Smooth muscle cell (in vitro differentiated cells): ENCODE measurements at regions not wholly inside any gene's neighbourhood (a gene's known extent, or its start where the extent isn't known, plus 50 kb on each side); places are given as distances from the start of the nearest gene placed in this dataset.

ENCODE experiments used
- DNase-seq: peaks from one replicate; lab custom pipeline; 2025; ENCODE audit not compliant: unreplicated experiment; lab: John Stamatoyannopoulos, UW
- H2AFZ ChIP-seq: fragments of 200-600 bp; sonication (generic); 2 replicates; pipeline ENCODE4 v1.6.0; 2016; ENCODE audit warnings: antibody characterized with exemption, low read depth, mild to moderate bottlenecking
- H3F3A ChIP-seq: fragments of 200-600 bp; sonication (generic); 2 replicates; pipeline ENCODE4 v1.6.0; 2017; ENCODE audit warnings: antibody characterized with exemption, low read depth
- H3K27ac ChIP-seq: fragments of 200-600 bp; sonication (generic); 2 replicates; pipeline ENCODE4 v1.5.1; 2016; ENCODE audit warnings: low read depth, mild to moderate bottlenecking
- H3K27me3 ChIP-seq: fragments of 200-600 bp; sonication (generic); 2 replicates; pipeline ENCODE4 v1.6.1; 2016; ENCODE audit warnings: low read depth, mild to moderate bottlenecking
- H3K36me3 ChIP-seq: fragments of 200-600 bp; sonication (generic); 2 replicates; pipeline ENCODE4 v1.5.1; 2016; ENCODE audit warnings: low read depth
- H3K4me1 ChIP-seq: fragments of 200-600 bp; sonication (generic); 2 replicates; pipeline ENCODE4 v1.5.1; 2016; ENCODE audit warnings: low read depth
- H3K4me2 ChIP-seq: fragments of 200-600 bp; sonication (generic); 2 replicates; pipeline ENCODE4 v1.6.0; 2016; ENCODE audit warnings: mild to moderate bottlenecking
- H3K4me3 ChIP-seq: fragments of 200-600 bp; sonication (generic); 2 replicates; pipeline ENCODE4 v1.5.1; 2016; ENCODE audit warnings: mild to moderate bottlenecking
- H3K79me2 ChIP-seq: fragments of 200-600 bp; sonication (generic); 2 replicates; pipeline ENCODE4 v1.6.0; 2016; ENCODE audit warnings: low read depth, mild to moderate bottlenecking
- H3K9ac ChIP-seq: fragments of 200-600 bp; sonication (generic); 2 replicates; pipeline ENCODE4 v1.6.0; 2016; ENCODE audit warnings: low read depth
- H3K9me3 ChIP-seq: fragments of 200-600 bp; sonication (generic); replicated peaks from 2 replicates; pipeline ENCODE4 v1.5.1; 2016; ENCODE audit warnings: low read depth
- H4K20me1 ChIP-seq: fragments of 200-600 bp; sonication (generic); 2 replicates; pipeline ENCODE4 v1.6.0; 2016; ENCODE audit warnings: low read depth
- WGBS: methylation state at CpG from one replicate; pipeline ENCODE4 v1.1.7; 2016; ENCODE audit warnings: low lambda C conversion rate; 5-methylcytosine and 5-hydroxymethylcytosine counted together
- TF ChIP-seq, protein P1 (sequence below): fragments of 200-600 bp; sonication (generic); IDR thresholded peaks from 2 replicates; pipeline ENCODE4 v1.5.1; 2017; ENCODE audit warnings: borderline replicate concordance, mild to moderate bottlenecking, antibody characterized with exemption; ENCODE audit not compliant: insufficient read depth, poor library complexity, severe bottlenecking

DNA sequence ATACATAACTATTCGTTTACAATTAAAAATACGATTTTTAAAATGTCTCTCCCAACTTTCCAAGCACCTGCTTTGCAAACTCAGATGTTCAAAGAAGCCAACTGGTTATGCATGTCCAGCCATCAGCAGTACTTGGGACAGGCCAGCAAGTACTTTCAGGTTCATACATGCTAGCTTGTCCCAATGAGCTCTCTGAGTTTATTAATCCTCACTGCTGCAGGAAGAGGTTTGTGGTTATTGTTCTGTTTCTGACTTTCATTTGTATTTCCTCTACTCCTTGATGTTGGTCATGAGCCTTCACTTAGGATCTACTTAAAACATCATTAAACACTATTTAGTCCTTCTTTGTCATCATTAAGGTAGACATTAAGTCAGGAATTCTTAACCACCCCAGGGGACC lies 374.1 kb downstream of the LRATD1 start:
- Histone ChIP-seq H3K9me3 (no peaks in the 10 kb centered on the region), H3K27ac (no peak overlapping the region), H3K79me2 (no peaks in the 10 kb centered on the region), H3K27me3 (no peaks in the 10 kb centered on the region), H3K4me2 (no peak overlapping the region), H4K20me1 (no peaks in the 10 kb centered on the region), H3K36me3 (no peaks in the 10 kb centered on the region), H3K4me1 (no peaks in the 10 kb centered on the region), H2AFZ (no peak overlapping the region), H3K4me3 (no peak overlapping the region), H3K9ac (no peak overlapping the region), H3F3A (no peaks in the 10 kb centered on the region)
- WGBS, result 85% methylated on average over 2 of the region's 2 CpGs
- TF ChIP-seq, protein P1, sequence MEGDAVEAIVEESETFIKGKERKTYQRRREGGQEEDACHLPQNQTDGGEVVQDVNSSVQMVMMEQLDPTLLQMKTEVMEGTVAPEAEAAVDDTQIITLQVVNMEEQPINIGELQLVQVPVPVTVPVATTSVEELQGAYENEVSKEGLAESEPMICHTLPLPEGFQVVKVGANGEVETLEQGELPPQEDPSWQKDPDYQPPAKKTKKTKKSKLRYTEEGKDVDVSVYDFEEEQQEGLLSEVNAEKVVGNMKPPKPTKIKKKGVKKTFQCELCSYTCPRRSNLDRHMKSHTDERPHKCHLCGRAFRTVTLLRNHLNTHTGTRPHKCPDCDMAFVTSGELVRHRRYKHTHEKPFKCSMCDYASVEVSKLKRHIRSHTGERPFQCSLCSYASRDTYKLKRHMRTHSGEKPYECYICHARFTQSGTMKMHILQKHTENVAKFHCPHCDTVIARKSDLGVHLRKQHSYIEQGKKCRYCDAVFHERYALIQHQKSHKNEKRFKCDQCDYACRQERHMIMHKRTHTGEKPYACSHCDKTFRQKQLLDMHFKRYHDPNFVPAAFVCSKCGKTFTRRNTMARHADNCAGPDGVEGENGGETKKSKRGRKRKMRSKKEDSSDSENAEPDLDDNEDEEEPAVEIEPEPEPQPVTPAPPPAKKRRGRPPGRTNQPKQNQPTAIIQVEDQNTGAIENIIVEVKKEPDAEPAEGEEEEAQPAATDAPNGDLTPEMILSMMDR, result no peak
- no peak for DNase-seq

DNA sequence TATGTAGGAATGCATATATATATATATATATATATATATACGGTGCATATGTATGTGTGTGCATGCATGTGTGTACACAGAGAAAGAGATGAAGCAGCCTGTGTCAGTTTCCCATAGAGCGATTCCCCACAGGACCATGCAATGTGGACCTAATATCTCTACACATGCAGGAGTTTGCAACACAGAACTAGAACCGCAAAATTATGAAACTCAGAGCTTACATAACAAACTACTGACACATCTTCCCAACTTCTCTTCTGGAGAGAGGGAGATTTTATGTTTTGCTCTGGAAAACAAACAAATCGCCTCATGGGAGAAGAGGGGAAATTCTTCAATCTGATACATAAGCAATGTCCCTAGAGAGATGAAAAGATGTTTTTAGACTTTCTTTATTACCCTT lies 377.2 kb downstream of the LRATD1 start:
- Histone ChIP-seq H3K4me3 (no peak overlapping the region), H3K4me2 (no peak overlapping the region), H3K36me3 (no peaks in the 10 kb centered on the region), H3K27me3 (no peaks in the 10 kb centered on the region), H3F3A (no peaks in the 10 kb centered on the region), H4K20me1 (no peaks in the 10 kb centered on the region), H3K79me2 (no peaks in the 10 kb centered on the region), H3K27ac (no peak overlapping the region), H2AFZ (no peak overlapping the region), H3K9ac (no peak overlapping the region), H3K9me3 (no peaks in the 10 kb centered on the region), H3K4me1 (no peaks in the 10 kb centered on the region)
- no peak for DNase-seq
- TF ChIP-seq, protein P1, result no peak
- WGBS, result 93% methylated on average over 4 of the region's 4 CpGs

DNA sequence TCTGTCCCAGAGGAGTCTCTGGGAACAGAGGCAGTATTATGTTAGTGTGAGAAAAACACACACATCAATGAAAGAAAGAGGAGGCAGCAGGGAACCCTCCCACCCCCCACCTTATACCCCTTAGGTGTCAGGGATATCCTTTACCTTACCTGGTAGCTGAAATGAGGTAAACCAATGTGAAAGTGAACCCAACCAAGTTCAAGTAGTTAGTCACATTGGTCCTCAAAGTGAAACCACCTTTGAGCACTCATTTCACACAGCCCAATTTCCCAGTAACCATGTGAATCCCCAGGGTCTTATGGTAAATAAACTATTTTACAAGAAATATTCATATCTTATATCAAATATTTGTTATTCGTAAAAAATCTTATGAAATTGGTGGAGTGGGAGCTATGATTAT lies 377.8 kb downstream of the LRATD1 start:
- Histone ChIP-seq H3K4me2 (no peak overlapping the region), H3K9me3 (no peaks in the 10 kb centered on the region), H3K36me3 (no peaks in the 10 kb centered on the region), H3F3A (no peaks in the 10 kb centered on the region), H3K4me3 (no peak overlapping the region), H3K4me1 (no peaks in the 10 kb centered on the region), H4K20me1 (no peaks in the 10 kb centered on the region), H3K27ac (no peak overlapping the region), H2AFZ (no peak overlapping the region), H3K9ac (no peak overlapping the region), H3K79me2 (no peaks in the 10 kb centered on the region), H3K27me3 (no peaks in the 10 kb centered on the region)
- TF ChIP-seq, protein P1, result no peak
- DNase-seq, result no peak
- WGBS, result 82% methylated on average over 1 of the region's 1 CpG

DNA sequence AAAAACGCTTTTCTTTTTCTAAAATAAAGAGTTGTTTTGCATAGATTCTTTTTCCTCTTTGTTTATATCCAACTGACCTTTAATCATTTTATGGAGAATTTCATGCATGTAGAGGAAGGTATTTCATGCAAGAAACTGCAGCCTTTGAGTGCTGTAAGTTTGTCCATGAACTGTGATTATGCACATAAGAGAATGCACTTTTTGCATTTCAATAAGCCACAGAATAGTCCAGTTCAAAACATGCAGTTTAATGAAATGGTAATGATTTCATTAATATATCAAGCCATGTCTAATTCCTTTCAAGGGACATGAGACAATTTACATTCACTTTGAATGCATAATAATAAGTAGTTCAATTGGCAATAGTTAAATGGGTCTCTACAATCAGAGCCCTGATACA lies 386.3 kb downstream of the LRATD1 start:
- no peaks in the 10 kb centered on the region for H3K36me3 ChIP-seq
- no peaks in the 10 kb centered on the region for H3K9me3 ChIP-seq
- WGBS, result 67% methylated on average over 1 of the region's 1 CpG
- no peaks in the 10 kb centered on the region for H3K79me2 ChIP-seq
- no peak for DNase-seq
- no peak overlapping the region for H2AFZ ChIP-seq
- no peak overlapping the region for H3K4me3 ChIP-seq
- no peaks in the 10 kb centered on the region for H3F3A ChIP-seq
- no peak overlapping the region for H3K27ac ChIP-seq
- no peak overlapping the region for H3K4me2 ChIP-seq
- H3K27me3 ChIP-seq, result no peaks in the 10 kb centered on the region
- no peaks in the 10 kb centered on the region for H4K20me1 ChIP-seq
- no peaks in the 10 kb centered on the region for H3K4me1 ChIP-seq
- TF ChIP-seq, protein P1, result no peak
- no peak overlapping the region for H3K9ac ChIP-seq
